ENCODE measurements at regions not wholly inside any gene's neighbourhood (a gene's known extent, or its start where the extent isn't known, plus 50 kb on each side); places are given as distances from the start of the nearest gene placed in this dataset.
A peak's percentile ranks its signal among the peaks of the same experiment; 100 is the strongest.

DNA sequence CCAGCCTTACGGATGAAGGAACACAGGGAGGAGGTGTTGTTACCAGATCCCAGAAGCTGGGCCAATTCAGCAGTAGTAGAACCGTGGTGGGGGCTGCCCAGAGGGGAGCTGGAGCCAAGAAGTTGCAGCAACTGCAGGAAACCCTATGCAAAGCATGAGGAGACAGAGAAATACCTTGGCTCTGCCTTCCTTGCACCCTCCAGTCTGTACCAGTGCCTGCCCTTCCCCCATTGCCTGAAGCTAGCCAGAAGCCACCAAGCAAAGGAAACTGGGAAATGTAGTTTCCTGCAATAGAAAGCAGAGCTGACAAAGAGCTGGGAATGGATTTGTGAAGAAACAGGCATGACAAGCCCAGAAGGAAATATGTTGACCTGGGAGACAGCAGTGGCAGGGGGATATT lies 108.7 kb upstream of the FUNDC1 start:
- no peaks in the 10 kb centered on the region for H3K36me3 ChIP-seq (ENCODE audit: control insufficient read depth in 4 of 4, insufficient read depth in 4 of 4, low read length in 3 of 4)
- CTCF ChIA-PET, result no interaction called here
- H3K27ac ChIP-seq (ENCODE audit: insufficient read depth in 1 of 2, low read depth in 1 of 2, low read length in 2 of 2, poor library complexity in 1 of 2, severe bottlenecking in 2 of 2), result no peak overlapping the region
- H3K4me3 ChIP-seq (ENCODE audit: control insufficient read depth in 1 of 7, extremely low read depth in 1 of 7, insufficient read depth in 4 of 7, low read depth in 2 of 7, low read length in 6 of 7), result no peak overlapping the region
- H3K4me1 ChIP-seq (ENCODE audit: control extremely low read depth in 1 of 4, control insufficient read depth in 4 of 4, insufficient read depth in 4 of 4, low read length in 3 of 4), result no peaks in the 10 kb centered on the region
- no peak for DNase-seq
- peaks cover 0 to 7% (median 0%) of the 10 kb centered on the region in 5 experiments for H3K27me3 ChIP-seq (replicated peaks in 2 of 5; ENCODE audit: control insufficient read depth in 4 of 5, insufficient read depth in 5 of 5, low read length in 4 of 5)
- POLR2A ChIA-PET, result no interaction called here
- 63% methylated on average over 2 of the region's 2 CpGs for WGBS (ENCODE audit: insufficient coverage)
- no peaks in the 10 kb centered on the region for H3K9me3 ChIP-seq (ENCODE audit: control extremely low read depth in 1 of 5, control insufficient read depth in 4 of 5, insufficient read depth in 2 of 5, low read depth in 1 of 5, low read length in 4 of 5)

DNA sequence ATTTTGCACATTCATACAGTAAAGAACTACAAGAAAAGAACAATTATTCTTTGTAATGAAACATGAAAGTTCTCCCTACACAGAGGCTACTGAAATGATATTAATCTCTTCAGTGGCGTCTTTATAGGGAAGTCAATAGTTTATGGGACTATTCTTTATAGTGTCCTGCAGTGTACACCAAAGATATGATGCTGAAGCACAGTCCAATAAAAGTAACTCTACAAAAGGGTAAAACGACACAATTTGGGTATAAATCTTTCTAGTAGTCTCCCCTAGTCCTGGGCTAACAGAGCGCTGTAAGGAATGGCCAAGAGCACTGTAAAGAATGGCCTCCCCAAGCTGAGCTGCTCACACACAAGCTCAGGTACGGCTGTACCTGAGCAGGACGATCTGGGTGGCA lies 101.1 kb upstream of the FUNDC1 start:
- POLR2A ChIA-PET, result no interaction called here
- peaks cover 0 to 3% (median 0%) of the 10 kb centered on the region in 5 experiments for H3K27me3 ChIP-seq (replicated peaks in 2 of 5; ENCODE audit: control insufficient read depth in 4 of 5, insufficient read depth in 5 of 5, low read length in 4 of 5)
- no peak for DNase-seq
- CTCF ChIA-PET, result no interaction called here
- 81% methylated on average over 3 of the region's 5 CpGs for WGBS (ENCODE audit: insufficient coverage)
- no peaks in the 10 kb centered on the region for H3K9me3 ChIP-seq (ENCODE audit: control extremely low read depth in 1 of 5, control insufficient read depth in 4 of 5, insufficient read depth in 2 of 5, low read depth in 1 of 5, low read length in 4 of 5)
- H3K27ac ChIP-seq (ENCODE audit: insufficient read depth in 1 of 2, low read depth in 1 of 2, low read length in 2 of 2, poor library complexity in 1 of 2, severe bottlenecking in 2 of 2), result no peak overlapping the region
- no peaks in the 10 kb centered on the region for H3K36me3 ChIP-seq (ENCODE audit: control insufficient read depth in 4 of 4, insufficient read depth in 4 of 4, low read length in 3 of 4)
- H3K4me1 ChIP-seq (ENCODE audit: control extremely low read depth in 1 of 4, control insufficient read depth in 4 of 4, insufficient read depth in 4 of 4, low read length in 3 of 4), result no peaks in the 10 kb centered on the region
- H3K4me3 ChIP-seq (ENCODE audit: control insufficient read depth in 1 of 7, extremely low read depth in 1 of 7, insufficient read depth in 4 of 7, low read depth in 2 of 7, low read length in 6 of 7), result no peak overlapping the region

DNA sequence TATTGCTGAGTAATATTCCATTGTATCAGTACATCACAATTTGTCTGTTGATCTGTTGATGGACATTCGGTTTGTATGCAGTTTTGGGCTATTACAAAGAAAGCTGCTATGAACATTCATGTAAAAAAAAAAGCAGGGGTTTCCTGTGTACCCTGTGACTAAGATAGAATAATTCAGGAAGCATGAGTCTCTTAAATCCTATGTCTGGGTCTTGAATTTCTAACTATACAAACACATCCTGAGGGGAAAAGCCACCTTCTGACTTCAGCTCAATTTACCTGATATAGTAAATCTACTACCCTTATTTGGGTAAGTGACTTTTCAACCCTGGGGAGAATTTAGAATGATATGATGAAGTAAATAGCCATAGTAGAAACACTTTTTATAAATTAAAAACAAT lies 94.6 kb upstream of the FUNDC1 start:
- Histone ChIP-seq H3K27me3 (replicated peaks in 2 of 5; ENCODE audit: control insufficient read depth in 4 of 5, insufficient read depth in 5 of 5, low read length in 4 of 5) (peaks cover 0 to 5% (median 0%) of the 10 kb centered on the region in 5 experiments), H3K9me3 (ENCODE audit: control extremely low read depth in 1 of 5, control insufficient read depth in 4 of 5, insufficient read depth in 2 of 5, low read depth in 1 of 5, low read length in 4 of 5) (no peaks in the 10 kb centered on the region), H3K36me3 (ENCODE audit: control insufficient read depth in 4 of 4, insufficient read depth in 4 of 4, low read length in 3 of 4) (no peaks in the 10 kb centered on the region), H3K27ac (ENCODE audit: insufficient read depth in 1 of 2, low read depth in 1 of 2, low read length in 2 of 2, poor library complexity in 1 of 2, severe bottlenecking in 2 of 2) (no peak overlapping the region), H3K4me3 (ENCODE audit: control insufficient read depth in 1 of 7, extremely low read depth in 1 of 7, insufficient read depth in 4 of 7, low read depth in 2 of 7, low read length in 6 of 7) (no peak overlapping the region), H3K4me1 (ENCODE audit: control extremely low read depth in 1 of 4, control insufficient read depth in 4 of 4, insufficient read depth in 4 of 4, low read length in 3 of 4) (no peaks in the 10 kb centered on the region)
- no CpG with 5 or more reads among the region's 1 CpG for WGBS (ENCODE audit: insufficient coverage)
- peak in 1 of 3 donors; percentile 3 for DNase-seq
- POLR2A ChIA-PET, result no interaction called here
- CTCF ChIA-PET, result no interaction called here

DNA sequence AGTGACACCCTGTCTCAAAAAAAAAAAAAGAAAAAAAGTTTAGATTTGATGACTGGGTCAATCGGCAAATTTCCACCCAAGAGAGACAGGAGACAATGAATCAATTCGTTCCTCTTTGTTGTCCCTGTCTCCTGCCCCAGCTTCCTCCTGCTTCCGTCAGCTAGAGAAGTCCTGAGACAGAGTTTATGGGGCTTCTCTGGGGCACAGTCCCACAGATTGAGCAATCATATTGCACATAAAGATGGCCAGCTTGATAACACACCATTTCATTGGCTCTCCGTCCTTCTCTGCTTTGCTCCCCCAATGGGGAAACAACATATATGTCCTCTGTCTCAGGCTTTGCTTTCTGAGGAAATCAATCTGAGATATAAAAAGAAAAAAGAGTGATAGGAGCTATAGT lies 78.4 kb upstream of the FUNDC1 start:
- 24% methylated on average over 3 of the region's 4 CpGs for WGBS (ENCODE audit: insufficient coverage)
- Histone ChIP-seq H3K4me3 (ENCODE audit: control insufficient read depth in 1 of 7, extremely low read depth in 1 of 7, insufficient read depth in 4 of 7, low read depth in 2 of 7, low read length in 6 of 7) (no peak overlapping the region), H3K4me1 (ENCODE audit: control extremely low read depth in 1 of 4, control insufficient read depth in 4 of 4, insufficient read depth in 4 of 4, low read length in 3 of 4) (no peaks in the 10 kb centered on the region), H3K36me3 (ENCODE audit: control insufficient read depth in 4 of 4, insufficient read depth in 4 of 4, low read length in 3 of 4) (no peaks in the 10 kb centered on the region), H3K9me3 (ENCODE audit: control extremely low read depth in 1 of 5, control insufficient read depth in 4 of 5, insufficient read depth in 2 of 5, low read depth in 1 of 5, low read length in 4 of 5) (no peaks in the 10 kb centered on the region), H3K27ac (ENCODE audit: insufficient read depth in 1 of 2, low read depth in 1 of 2, low read length in 2 of 2, poor library complexity in 1 of 2, severe bottlenecking in 2 of 2) (no peak overlapping the region), H3K27me3 (replicated peaks in 2 of 5; ENCODE audit: control insufficient read depth in 4 of 5, insufficient read depth in 5 of 5, low read length in 4 of 5) (no peaks in the 10 kb centered on the region)
- POLR2A ChIA-PET, result no interaction called here
- CTCF ChIA-PET, result no interaction called here
- DNase-seq, result peak; percentile 2 to 16 (median 15)

DNA sequence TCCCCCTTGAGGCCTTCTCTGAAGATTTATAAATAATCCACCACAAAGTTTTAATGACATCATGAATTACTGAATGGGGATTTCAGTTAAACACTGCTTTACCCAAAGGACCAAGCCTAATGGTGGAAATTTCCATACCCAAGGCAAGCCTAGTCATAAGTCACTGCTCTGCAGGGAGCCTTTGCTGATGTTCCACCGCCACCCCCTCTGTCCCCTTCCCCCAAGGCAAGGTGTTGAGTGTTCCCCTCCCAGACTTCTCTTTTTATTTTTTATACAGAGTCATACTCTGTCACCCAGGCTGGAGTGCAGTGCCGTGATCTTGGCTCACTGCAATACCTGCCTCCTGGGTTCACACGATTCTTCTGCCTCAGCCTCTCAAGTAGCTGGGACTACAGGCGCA lies 76.4 kb upstream of the FUNDC1 start:
- CTCF ChIA-PET, result no interaction called here

DNA sequence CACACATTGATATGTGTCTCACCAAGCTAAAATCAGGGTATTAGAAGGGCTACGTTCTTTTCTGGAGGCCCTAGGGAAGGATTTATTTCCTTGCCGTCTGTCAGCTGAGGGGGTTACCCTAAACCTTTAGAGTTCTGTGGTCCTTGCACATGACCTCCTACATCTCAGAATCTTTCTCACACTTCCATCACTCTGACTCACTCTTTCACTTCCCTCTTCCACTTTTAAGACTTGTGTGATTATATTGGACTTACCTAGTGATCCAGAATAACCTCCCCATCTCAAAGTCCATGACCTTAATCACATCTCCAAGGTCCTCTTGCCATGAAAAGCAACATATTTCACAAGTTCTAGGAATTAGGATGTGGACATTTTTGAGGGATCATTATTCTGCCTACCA lies 53.6 kb upstream of the FUNDC1 start:
- Histone ChIP-seq H3K9me3 (ENCODE audit: control extremely low read depth in 1 of 5, control insufficient read depth in 4 of 5, insufficient read depth in 2 of 5, low read depth in 1 of 5, low read length in 4 of 5) (peaks cover 0 to 2% (median 0%) of the 10 kb centered on the region in 5 experiments), H3K4me1 (ENCODE audit: control extremely low read depth in 1 of 4, control insufficient read depth in 4 of 4, insufficient read depth in 4 of 4, low read length in 3 of 4) (no peaks in the 10 kb centered on the region), H3K27ac (ENCODE audit: insufficient read depth in 1 of 2, low read depth in 1 of 2, low read length in 2 of 2, poor library complexity in 1 of 2, severe bottlenecking in 2 of 2) (no peak overlapping the region), H3K27me3 (replicated peaks in 2 of 5; ENCODE audit: control insufficient read depth in 4 of 5, insufficient read depth in 5 of 5, low read length in 4 of 5) (peaks cover 0 to 4% (median 0%) of the 10 kb centered on the region in 5 experiments), H3K36me3 (ENCODE audit: control insufficient read depth in 4 of 4, insufficient read depth in 4 of 4, low read length in 3 of 4) (no peaks in the 10 kb centered on the region), H3K4me3 (ENCODE audit: control insufficient read depth in 1 of 7, extremely low read depth in 1 of 7, insufficient read depth in 4 of 7, low read depth in 2 of 7, low read length in 6 of 7) (no peak overlapping the region)
- ChIA-PET CTCF (no interaction called here), POLR2A (no interaction called here)
- peak in 2 of 3 donors; percentile 5 to 20 for DNase-seq
- 67% methylated on average over 2 of the region's 2 CpGs for WGBS (ENCODE audit: insufficient coverage)

More for the DNA sequence above, 76.4 kb upstream of the FUNDC1 start:
- H3K9me3 ChIP-seq (ENCODE audit: control extremely low read depth in 1 of 5, control insufficient read depth in 4 of 5, insufficient read depth in 2 of 5, low read depth in 1 of 5, low read length in 4 of 5), result no peaks in the 10 kb centered on the region
- no peaks in the 10 kb centered on the region for H3K27me3 ChIP-seq (replicated peaks in 2 of 5; ENCODE audit: control insufficient read depth in 4 of 5, insufficient read depth in 5 of 5, low read length in 4 of 5)
- no peak overlapping the region for H3K27ac ChIP-seq (ENCODE audit: insufficient read depth in 1 of 2, low read depth in 1 of 2, low read length in 2 of 2, poor library complexity in 1 of 2, severe bottlenecking in 2 of 2)
- 90% methylated on average over 2 of the region's 4 CpGs for WGBS (ENCODE audit: insufficient coverage)
- no peak for DNase-seq
- H3K4me3 ChIP-seq (ENCODE audit: control insufficient read depth in 1 of 7, extremely low read depth in 1 of 7, insufficient read depth in 4 of 7, low read depth in 2 of 7, low read length in 6 of 7), result no peak overlapping the region
- H3K36me3 ChIP-seq (ENCODE audit: control insufficient read depth in 4 of 4, insufficient read depth in 4 of 4, low read length in 3 of 4), result no peaks in the 10 kb centered on the region
- H3K4me1 ChIP-seq (ENCODE audit: control extremely low read depth in 1 of 4, control insufficient read depth in 4 of 4, insufficient read depth in 4 of 4, low read length in 3 of 4), result no peaks in the 10 kb centered on the region
- POLR2A ChIA-PET, result no interaction called here
